CMK (cell line): ENCODE measurements at regions not wholly inside any gene's neighbourhood (a gene's known extent, or its start where the extent isn't known, plus 50 kb on each side); places are given as distances from the start of the nearest gene placed in this dataset.
"Not testable (repeated sequence)": the region's sequence is repeated elsewhere in the genome, so short reads cannot be mapped to it uniquely, and the experiment has no call there.

ENCODE experiments used
- DNase-seq: peaks from one replicate; pipeline ENCODE4 v3.0.0-alpha.2; 2010; ENCODE audit warnings: low read depth

GRCh38 chr22:25417826-25418225 lies 146.6 kb upstream of the GRK3 start:
- DNase-seq: not testable (repeated sequence)

GRCh38 chr22:25419247-25420113 lies 145.0 kb upstream of the GRK3 start:
- no peak for DNase-seq

- DNase-seq: not testable (repeated sequence)
Observed at GRCh38 chr22:25420114-25420441, 144.4 kb upstream of the GRK3 start.

GRCh38 chr22:25420471-25420924 lies 144.0 kb upstream of the GRK3 start:
- no peak for DNase-seq

- no peak for DNase-seq
Observed at GRCh38 chr22:25420925-25421904, 143.3 kb upstream of the GRK3 start.

- not testable (repeated sequence) for DNase-seq
Observed at GRCh38 chr22:25426530-25427308, 137.8 kb upstream of the GRK3 start.

GRCh38 chr22:25431637-25432342 lies 132.7 kb upstream of the GRK3 start:
- not testable (repeated sequence) for DNase-seq

- not testable (repeated sequence) for DNase-seq
Observed at GRCh38 chr22:25433381-25433970, 131.0 kb upstream of the GRK3 start.

- no peak for DNase-seq
Observed at GRCh38 chr22:25437414-25438160, 126.9 kb upstream of the GRK3 start.

- DNase-seq: no peak
Observed at GRCh38 chr22:25447067-25447685, 117.3 kb upstream of the GRK3 start.

- DNase-seq: peak; percentile 72
Observed at GRCh38 chr22:25447686-25448434, 116.6 kb upstream of the GRK3 start.

GRCh38 chr22:25448435-25449051 lies 115.9 kb upstream of the GRK3 start:
- DNase-seq: no peak

- DNase-seq: no peak
Observed at GRCh38 chr22:25449781-25450317, 114.6 kb upstream of the GRK3 start.

GRCh38 chr22:25451480-25452114 lies 112.9 kb upstream of the GRK3 start:
- DNase-seq: no peak

- no peak for DNase-seq
Observed at GRCh38 chr22:25452116-25452700, 112.3 kb upstream of the GRK3 start.

- DNase-seq: no peak
Observed at GRCh38 chr22:25453058-25453457, 111.4 kb upstream of the GRK3 start.

GRCh38 chr22:25453557-25453956 lies 110.9 kb upstream of the GRK3 start:
- DNase-seq: no peak
